ENCODE measurements at regions not wholly inside any gene's neighbourhood (a gene's known extent, or its start where the extent isn't known, plus 50 kb on each side); places are given as distances from the start of the nearest gene placed in this dataset.
"Not testable (repeated sequence)": the region's sequence is repeated elsewhere in the genome, so short reads cannot be mapped to it uniquely, and the experiment has no call there.

DNA sequence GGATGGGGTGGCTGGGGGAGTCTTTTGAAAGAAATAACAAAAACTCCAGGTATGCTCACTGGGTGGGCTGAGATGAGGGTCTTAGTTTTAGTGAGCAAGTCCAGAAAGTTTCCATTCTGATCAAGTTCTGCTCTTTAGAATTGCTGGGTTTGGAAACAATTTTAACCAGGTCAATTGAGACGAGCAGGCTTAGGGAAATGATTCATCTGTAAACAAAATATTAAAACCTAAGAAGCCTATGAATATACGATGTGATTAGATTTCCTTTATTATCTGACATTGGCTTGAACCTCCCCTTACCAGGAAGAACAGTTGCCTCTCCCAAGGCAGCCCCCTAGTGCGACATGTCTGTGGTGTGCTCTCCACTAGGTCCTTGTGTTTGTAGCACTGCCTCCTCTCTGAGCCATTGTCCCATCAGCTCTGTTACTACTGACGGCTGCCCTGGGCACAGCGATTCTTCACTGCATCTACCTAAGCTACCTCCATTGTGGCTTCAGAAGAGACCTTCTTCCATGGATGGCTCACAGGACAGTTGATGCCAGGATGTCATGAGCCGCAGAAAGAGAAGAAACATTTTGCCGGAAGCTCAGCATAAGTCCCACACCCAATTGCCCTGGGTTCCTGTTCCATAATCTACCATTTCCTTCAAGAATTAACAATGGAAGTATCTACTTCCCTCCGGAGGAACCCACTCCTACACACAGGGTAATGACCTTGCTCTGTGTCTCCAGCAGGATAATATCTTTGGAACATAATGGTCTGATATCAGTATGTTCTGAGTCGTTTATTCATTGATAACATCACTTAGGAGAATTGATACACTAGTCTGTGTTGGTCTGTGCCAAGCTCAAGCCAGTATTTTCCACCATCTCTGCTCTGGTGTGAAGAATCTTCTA, 95.1 kb upstream of the ITGB1 start:
- TF ChIP-seq, protein P1, sequence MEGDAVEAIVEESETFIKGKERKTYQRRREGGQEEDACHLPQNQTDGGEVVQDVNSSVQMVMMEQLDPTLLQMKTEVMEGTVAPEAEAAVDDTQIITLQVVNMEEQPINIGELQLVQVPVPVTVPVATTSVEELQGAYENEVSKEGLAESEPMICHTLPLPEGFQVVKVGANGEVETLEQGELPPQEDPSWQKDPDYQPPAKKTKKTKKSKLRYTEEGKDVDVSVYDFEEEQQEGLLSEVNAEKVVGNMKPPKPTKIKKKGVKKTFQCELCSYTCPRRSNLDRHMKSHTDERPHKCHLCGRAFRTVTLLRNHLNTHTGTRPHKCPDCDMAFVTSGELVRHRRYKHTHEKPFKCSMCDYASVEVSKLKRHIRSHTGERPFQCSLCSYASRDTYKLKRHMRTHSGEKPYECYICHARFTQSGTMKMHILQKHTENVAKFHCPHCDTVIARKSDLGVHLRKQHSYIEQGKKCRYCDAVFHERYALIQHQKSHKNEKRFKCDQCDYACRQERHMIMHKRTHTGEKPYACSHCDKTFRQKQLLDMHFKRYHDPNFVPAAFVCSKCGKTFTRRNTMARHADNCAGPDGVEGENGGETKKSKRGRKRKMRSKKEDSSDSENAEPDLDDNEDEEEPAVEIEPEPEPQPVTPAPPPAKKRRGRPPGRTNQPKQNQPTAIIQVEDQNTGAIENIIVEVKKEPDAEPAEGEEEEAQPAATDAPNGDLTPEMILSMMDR (IDR thresholded peaks at IDR 0.05; ENCODE audit: low read depth, low read length, missing control alignments): no peak
- no peak overlapping the region for H3K4me3 ChIP-seq (replicated peaks; ENCODE audit: low read depth, low read length)
- DNase-seq (ENCODE audit: extremely low read depth, low read depth): no peak

DNA sequence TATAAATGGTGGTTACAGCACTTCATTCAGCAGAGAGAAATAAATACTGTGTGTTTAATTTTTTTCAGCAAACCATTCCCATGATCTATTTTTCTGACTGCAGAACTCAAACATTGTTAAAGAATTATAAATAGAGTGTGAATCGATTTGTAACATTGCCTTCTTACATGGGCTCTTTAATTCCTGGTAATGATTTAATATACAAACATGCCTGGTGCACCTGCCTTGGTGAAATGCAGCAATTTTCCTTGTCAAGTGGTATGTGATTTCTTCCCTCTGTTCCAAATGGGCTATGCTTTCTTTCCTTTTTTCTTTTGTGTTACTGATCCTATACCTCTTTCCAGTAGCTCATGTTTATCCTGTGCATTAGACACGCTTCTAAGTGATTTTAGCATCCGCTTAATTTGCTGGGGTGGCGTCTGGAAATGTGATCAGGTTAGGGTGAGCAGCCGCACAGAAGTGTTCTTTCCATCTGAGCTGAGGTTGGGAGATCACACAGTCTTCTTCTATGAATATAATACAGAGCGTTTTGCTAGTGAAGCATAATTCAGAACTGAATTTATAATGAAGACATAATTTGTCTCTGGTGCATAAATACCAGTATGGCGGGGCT, 94.3 kb upstream of the ITGB1 start:
- DNase-seq (ENCODE audit: extremely low read depth, low read depth): no peak
- no peak overlapping the region for H3K4me3 ChIP-seq (replicated peaks; ENCODE audit: low read depth, low read length)
- TF ChIP-seq, protein P1 (IDR thresholded peaks at IDR 0.05; ENCODE audit: low read depth, low read length, missing control alignments): no peak

DNA sequence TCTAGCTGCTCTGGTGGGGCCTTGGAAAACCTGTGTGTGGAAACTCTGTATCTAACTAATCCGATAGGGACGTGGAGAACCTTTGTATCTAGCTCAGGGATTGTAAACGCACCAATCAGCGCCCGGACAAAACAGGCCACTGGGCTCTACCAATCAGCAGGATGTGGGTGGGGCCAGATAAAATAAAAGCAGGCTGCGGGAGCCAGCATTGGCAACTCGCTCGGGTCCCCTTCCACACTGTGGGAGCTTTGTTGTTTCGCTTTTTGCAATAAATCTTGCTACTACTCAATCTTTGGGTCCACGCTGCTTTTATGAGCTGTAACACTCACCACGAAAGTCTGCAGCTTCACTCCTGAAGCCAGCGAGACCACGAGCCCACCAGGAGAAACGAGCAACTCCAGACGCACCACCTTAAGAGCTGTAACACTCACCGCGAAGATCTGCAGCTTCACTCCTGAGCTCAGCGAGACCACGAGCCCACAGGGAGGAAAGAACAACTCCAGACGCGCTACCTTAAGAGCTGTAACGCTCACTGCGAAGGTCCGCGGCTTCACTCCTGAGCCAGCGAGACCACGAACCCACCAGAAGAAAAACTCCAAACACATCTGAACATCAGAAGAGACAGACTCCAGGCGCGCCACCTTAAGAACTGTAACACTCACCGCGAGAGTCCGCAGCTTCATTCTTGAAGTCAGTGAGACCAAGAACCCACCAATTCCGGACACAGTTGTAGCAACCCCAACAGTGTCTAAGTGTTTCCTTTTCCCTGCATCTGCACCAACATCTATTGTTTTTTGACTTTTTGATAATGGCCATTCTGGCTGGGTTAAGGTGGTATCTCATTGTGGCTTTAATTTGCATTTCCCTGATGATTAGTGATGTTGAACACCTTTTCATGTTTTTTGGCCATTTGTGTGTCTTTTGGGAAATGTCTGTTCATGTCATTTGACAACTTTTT, 92.2 kb upstream of the ITGB1 start:
- H3K4me3 ChIP-seq (replicated peaks; ENCODE audit: low read depth, low read length); DNase-seq (ENCODE audit: extremely low read depth, low read depth): not testable (repeated sequence)

DNA sequence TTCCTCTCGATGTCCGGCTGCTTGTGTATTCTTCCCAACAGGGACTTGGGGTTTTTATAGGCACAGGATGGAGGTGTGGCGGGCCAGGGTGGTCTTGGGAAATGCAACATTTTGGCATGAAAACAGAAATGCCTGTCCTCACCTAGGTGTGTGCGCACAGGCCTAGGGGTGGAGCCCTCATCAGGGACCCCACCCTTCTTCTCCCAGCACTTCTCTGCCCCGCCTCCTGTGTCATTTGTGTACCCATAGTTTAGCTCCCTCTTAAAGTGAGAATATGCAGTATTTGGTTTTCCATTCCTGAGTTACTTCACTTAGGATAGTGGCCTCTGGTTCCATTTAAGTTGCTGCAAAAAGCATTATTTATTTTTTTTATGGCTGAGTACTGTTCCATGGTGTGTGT, 90.2 kb upstream of the ITGB1 start:
- DNase-seq (ENCODE audit: extremely low read depth, low read depth): no peak

DNA sequence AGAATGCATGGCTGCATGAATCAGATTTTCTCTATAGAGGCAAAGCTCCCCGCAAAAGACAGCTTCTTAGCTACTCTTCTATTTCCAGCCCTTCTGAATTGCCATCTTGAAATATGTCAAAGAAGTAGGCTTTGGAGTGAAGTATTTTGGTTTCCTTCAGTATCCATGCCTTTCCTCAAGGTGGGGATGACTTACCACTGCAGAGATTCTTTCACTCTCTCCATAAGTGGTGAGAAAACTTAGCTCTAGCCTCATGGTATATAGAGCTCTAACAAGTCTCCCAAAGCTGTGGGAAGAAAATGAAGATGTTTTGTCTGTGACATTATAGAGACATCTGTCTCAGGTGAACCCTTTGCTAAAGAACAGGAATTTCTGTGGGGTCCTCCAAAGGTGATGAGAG, 89.6 kb upstream of the ITGB1 start:
- no peak overlapping the region for H3K4me3 ChIP-seq (replicated peaks; ENCODE audit: low read depth, low read length)
- no peak for DNase-seq (ENCODE audit: extremely low read depth, low read depth)
- TF ChIP-seq, protein P1 (IDR thresholded peaks at IDR 0.05; ENCODE audit: low read depth, low read length, missing control alignments): no peak

More for the DNA sequence above, 90.2 kb upstream of the ITGB1 start:
- no peak overlapping the region for H3K4me3 ChIP-seq (replicated peaks; ENCODE audit: low read depth, low read length)
- TF ChIP-seq, protein P1 (IDR thresholded peaks at IDR 0.05; ENCODE audit: low read depth, low read length, missing control alignments): no peak

DNA sequence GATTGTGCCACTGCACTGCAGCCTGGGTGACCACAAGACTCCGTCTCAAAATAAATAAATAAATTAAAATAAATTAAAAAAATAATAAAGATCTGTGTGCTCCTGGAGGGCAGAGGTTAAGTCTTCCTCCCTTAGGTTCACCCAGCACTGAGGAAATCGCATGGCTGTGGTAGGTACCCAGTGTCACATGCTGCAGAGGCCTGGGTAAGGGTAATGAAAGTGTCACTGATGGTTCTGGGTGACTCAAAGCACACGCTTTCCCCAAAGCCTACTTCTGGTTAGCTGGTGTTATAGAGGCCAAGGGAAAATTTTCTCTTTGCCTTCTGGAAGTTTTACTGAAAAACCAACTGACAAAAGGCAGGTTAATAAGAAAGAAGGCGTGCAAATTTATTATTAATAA, 88.8 kb upstream of the ITGB1 start:
- TF ChIP-seq, protein P1 (IDR thresholded peaks at IDR 0.05; ENCODE audit: low read depth, low read length, missing control alignments): no peak
- H3K4me3 ChIP-seq (replicated peaks; ENCODE audit: low read depth, low read length): no peak overlapping the region
- DNase-seq (ENCODE audit: extremely low read depth, low read depth): no peak
